ENCODE measurements at regions not wholly inside any gene's neighbourhood (a gene's known extent, or its start where the extent isn't known, plus 50 kb on each side); places are given as distances from the start of the nearest gene placed in this dataset.

- no peak for TF ChIP-seq CTCF (IDR thresholded peaks at IDR 0.05; ENCODE audit: low read depth, low read length)
- no peak for TF ChIP-seq POLR2A (IDR thresholded peaks at IDR 0.05; ENCODE audit: extremely low read depth, insufficient read length)
Observed at GRCh38 chr3:71887256-71887655, 102.3 kb upstream of the PROK2 start.
